ENCODE measurements at regions not wholly inside any gene's neighbourhood (a gene's known extent, or its start where the extent isn't known, plus 50 kb on each side); places are given as distances from the start of the nearest gene placed in this dataset.

- no peak for TF ChIP-seq ZFX (IDR thresholded peaks at IDR 0.05)
- peak; percentile 72 for TF ChIP-seq CTCF (conservative IDR thresholded peaks at IDR 0.05)
- no peak overlapping the region for H3K27ac ChIP-seq
Observed at GRCh38 chr15:89034305-89034704, 54.0 kb upstream of the ABHD2 start.

- no peak overlapping the region for H3K27ac ChIP-seq
- TF ChIP-seq ZFX (IDR thresholded peaks at IDR 0.05): no peak
- no peak for TF ChIP-seq CTCF (conservative IDR thresholded peaks at IDR 0.05)
Observed at GRCh38 chr15:89035150-89035549, 53.1 kb upstream of the ABHD2 start.

GRCh38 chr15:89035658-89036057 lies 52.6 kb upstream of the ABHD2 start:
- TF ChIP-seq CTCF (conservative IDR thresholded peaks at IDR 0.05) (no peak), ZFX (IDR thresholded peaks at IDR 0.05) (no peak)
- no peak overlapping the region for H3K27ac ChIP-seq

GRCh38 chr15:89038146-89038545 lies 50.1 kb upstream of the ABHD2 start:
- no peak overlapping the region for H3K27ac ChIP-seq

More at GRCh38 chr15:89038146-89038545, 50.1 kb upstream of the ABHD2 start:
- TF ChIP-seq CTCF (conservative IDR thresholded peaks at IDR 0.05) (no peak), ZFX (IDR thresholded peaks at IDR 0.05) (no peak)
